BLaER1 treated with 17β-estradiol and CSF1 and Interleukin-3, amounts not matched to agents 10 nM and 100 nM (cell line): ENCODE measurements at regions not wholly inside any gene's neighbourhood (a gene's known extent, or its start where the extent isn't known, plus 50 kb on each side); places are given as distances from the start of the nearest gene placed in this dataset.

Experiments
- H3K27ac ChIP-seq, 11 experiments: shearing (Covaris generic); formaldehyde crosslinking; 2 replicates each; pipeline ENCODE4 v1.8.1; 2022
- H3K27me3 ChIP-seq, 11 experiments: shearing (Covaris generic); formaldehyde crosslinking; 2 replicates each; pipeline ENCODE4 v1.8.1; 2022
- H3K36me3 ChIP-seq, 11 experiments: shearing (Covaris generic); formaldehyde crosslinking; 2 replicates each; pipeline ENCODE4 v1.8.1; 2022
- H3K4me1 ChIP-seq, 10 experiments: shearing (Covaris generic); formaldehyde crosslinking; 2 replicates each; pipeline ENCODE4 v1.8.1; 2022
- H3K4me2 ChIP-seq, 11 experiments: shearing (Covaris generic); formaldehyde crosslinking; 2 replicates each; pipeline ENCODE4 v1.8.1; 2022
- H3K4me3 ChIP-seq, 10 experiments: shearing (Covaris generic); formaldehyde crosslinking; 2 replicates each; pipeline ENCODE4 v1.8.1; 2022
- H3K9ac ChIP-seq, 11 experiments: shearing (Covaris generic); formaldehyde crosslinking; 2 replicates each; pipeline ENCODE4 v1.8.1; 2022
- H3K9me3 ChIP-seq, 11 experiments: shearing (Covaris generic); formaldehyde crosslinking; replicated peaks in 1 of 11; 2 replicates each; pipeline ENCODE4 v1.8.1; 2022
- H4K20me1 ChIP-seq, 11 experiments: shearing (Covaris generic); formaldehyde crosslinking; 2 replicates each; pipeline ENCODE4 v1.8.1; 2022
- Cebpa-rat ChIP-seq, 11 experiments: shearing (Covaris generic); IDR thresholded peaks; 2 replicates each; pipeline ENCODE4 v1.8.1; 2022

- Histone ChIP-seq H3K4me1 (peaks cover 0 to 45% (median 2%) of the 10 kb centered on the region in 10 experiments; a peak in 10 of 20 replicates), H3K4me2 (peak overlapping the region in 3 of 11 experiments; percentile 16 to 61 (median 34); a peak in 4 of 22 replicates), H3K9me3 (no peaks in the 10 kb centered on the region), H4K20me1 (no peaks in the 10 kb centered on the region), H3K9ac (no peak overlapping the region), H3K36me3 (no peaks in the 10 kb centered on the region), H3K4me3 (no peak overlapping the region), H3K27ac (peak overlapping the region in 2 of 11 experiments; percentile 87 to 97; a peak in 4 of 22 replicates), H3K27me3 (no peaks in the 10 kb centered on the region)
- TF ChIP-seq Cebpa-rat (IDR thresholded peaks at IDR 0.05), result no peak
Observed at GRCh38 chr3:188956839-188957489, 214.8 kb upstream of the TPRG1 start.

- no peaks in the 10 kb centered on the region for H4K20me1 ChIP-seq
- no peak overlapping the region for H3K27ac ChIP-seq
- no peaks in the 10 kb centered on the region for H3K27me3 ChIP-seq
- H3K4me2 ChIP-seq, result no peak overlapping the region
- H3K9ac ChIP-seq, result no peak overlapping the region
- no peaks in the 10 kb centered on the region for H3K36me3 ChIP-seq
- TF ChIP-seq Cebpa-rat (IDR thresholded peaks at IDR 0.05), result no peak
- H3K9me3 ChIP-seq, result no peaks in the 10 kb centered on the region
- H3K4me3 ChIP-seq, result no peak overlapping the region
- H3K4me1 ChIP-seq, result peaks cover 0 to 25% (median 4%) of the 10 kb centered on the region in 10 experiments; a peak in 9 of 20 replicates
Observed at GRCh38 chr3:188959013-188959412, 212.8 kb upstream of the TPRG1 start.

- peak overlapping the region in 2 of 11 experiments; percentile 4 to 28; a peak in 1 of 22 replicates for H3K4me2 ChIP-seq
- H3K4me3 ChIP-seq, result no peak overlapping the region
- H3K27me3 ChIP-seq, result no peaks in the 10 kb centered on the region
- no peak overlapping the region for H3K9ac ChIP-seq
- no peaks in the 10 kb centered on the region for H4K20me1 ChIP-seq
- H3K27ac ChIP-seq, result no peak overlapping the region
- peaks cover 0 to 6% (median 0%) of the 10 kb centered on the region in 11 experiments; a peak in 2 of 22 replicates for H3K9me3 ChIP-seq
- TF ChIP-seq Cebpa-rat (IDR thresholded peaks at IDR 0.05), result no peak
- peaks cover 0 to 9% (median 0%) of the 10 kb centered on the region in 10 experiments; a peak in 3 of 20 replicates for H3K4me1 ChIP-seq
- H3K36me3 ChIP-seq, result no peaks in the 10 kb centered on the region
Observed at GRCh38 chr3:188962253-188963247, 209.2 kb upstream of the TPRG1 start.

GRCh38 chr3:188964957-188965356 is 206.8 kb upstream of the TPRG1 start:
- Histone ChIP-seq H3K9ac (no peak overlapping the region), H3K27me3 (no peaks in the 10 kb centered on the region), H3K9me3 (peaks cover 0 to 12% (median 3%) of the 10 kb centered on the region in 11 experiments; a peak in 8 of 22 replicates), H3K4me2 (no peak overlapping the region; a peak in 1 of 22 replicates), H4K20me1 (no peaks in the 10 kb centered on the region), H3K36me3 (no peaks in the 10 kb centered on the region), H3K4me3 (no peak overlapping the region), H3K4me1 (peaks cover 0 to 9% (median 0%) of the 10 kb centered on the region in 10 experiments; a peak in 3 of 20 replicates), H3K27ac (no peak overlapping the region)
- TF ChIP-seq Cebpa-rat (IDR thresholded peaks at IDR 0.05), result no peak

GRCh38 chr3:188972310-188972709 is 199.5 kb upstream of the TPRG1 start:
- Histone ChIP-seq H3K4me2 (peak overlapping the region; percentile 73 to 91 (median 82)), H3K4me1 (peaks cover 47 to 61% (median 60%) of the 10 kb centered on the region in 10 experiments), H3K36me3 (peaks cover 0 to 5% (median 0%) of the 10 kb centered on the region in 11 experiments; a peak in 1 of 22 replicates), H3K27ac (peak overlapping the region in 9 of 11 experiments; percentile 19 to 84 (median 76); a peak in 17 of 22 replicates), H3K27me3 (no peaks in the 10 kb centered on the region; a peak in 1 of 22 replicates), H4K20me1 (no peaks in the 10 kb centered on the region), H3K9ac (peak overlapping the region in 8 of 11 experiments; percentile 6 to 65 (median 54); a peak in 13 of 22 replicates), H3K9me3 (peaks cover 11 to 23% (median 17%) of the 10 kb centered on the region in 11 experiments), H3K4me3 (peak overlapping the region in 4 of 10 experiments; percentile 1 to 34 (median 18); a peak in 4 of 20 replicates)
- no peak for TF ChIP-seq Cebpa-rat (IDR thresholded peaks at IDR 0.05)

GRCh38 chr3:188974856-188975599 is 196.7 kb upstream of the TPRG1 start:
- no peaks in the 10 kb centered on the region for H4K20me1 ChIP-seq
- peak overlapping the region; percentile 78 to 91 (median 82) for H3K4me2 ChIP-seq
- peak overlapping the region in 8 of 10 experiments; percentile 3 to 47 (median 33); a peak in 11 of 20 replicates for H3K4me3 ChIP-seq
- H3K9ac ChIP-seq, result peak overlapping the region in 9 of 11 experiments; percentile 2 to 71 (median 60); a peak in 18 of 22 replicates
- H3K27ac ChIP-seq, result peak overlapping the region in 9 of 11 experiments; percentile 42 to 84 (median 76); a peak in 17 of 22 replicates
- peaks cover 47 to 69% (median 63%) of the 10 kb centered on the region in 10 experiments for H3K4me1 ChIP-seq
- peaks cover 11 to 18% (median 13%) of the 10 kb centered on the region in 11 experiments for H3K9me3 ChIP-seq
- peaks cover 0 to 5% (median 0%) of the 10 kb centered on the region in 11 experiments; a peak in 1 of 22 replicates for H3K36me3 ChIP-seq
- no peak for TF ChIP-seq Cebpa-rat (IDR thresholded peaks at IDR 0.05)
- H3K27me3 ChIP-seq, result no peaks in the 10 kb centered on the region; a peak in 1 of 22 replicates

- H3K4me1 ChIP-seq, result peaks cover 47 to 69% (median 63%) of the 10 kb centered on the region in 10 experiments
- peak overlapping the region in 9 of 11 experiments; percentile 2 to 71 (median 60); a peak in 15 of 22 replicates for H3K9ac ChIP-seq
- H4K20me1 ChIP-seq, result no peaks in the 10 kb centered on the region
- H3K27ac ChIP-seq, result peak overlapping the region in 9 of 11 experiments; percentile 42 to 84 (median 76); a peak in 17 of 22 replicates
- peaks cover 5 to 11% (median 8%) of the 10 kb centered on the region in 11 experiments for H3K9me3 ChIP-seq
- no peaks in the 10 kb centered on the region; a peak in 1 of 22 replicates for H3K27me3 ChIP-seq
- H3K36me3 ChIP-seq, result peaks cover 0 to 3% (median 0%) of the 10 kb centered on the region in 11 experiments; a peak in 1 of 22 replicates
- TF ChIP-seq Cebpa-rat (IDR thresholded peaks at IDR 0.05), result no peak
- peak overlapping the region in 8 of 10 experiments; percentile 3 to 47 (median 33); a peak in 10 of 20 replicates for H3K4me3 ChIP-seq
- H3K4me2 ChIP-seq, result peak overlapping the region; percentile 78 to 91 (median 82)
Observed at GRCh38 chr3:188975600-188976314, 196.0 kb upstream of the TPRG1 start.
